ENCODE measurements at regions not wholly inside any gene's neighbourhood (a gene's known extent, or its start where the extent isn't known, plus 50 kb on each side); places are given as distances from the start of the nearest gene placed in this dataset.

DNA sequence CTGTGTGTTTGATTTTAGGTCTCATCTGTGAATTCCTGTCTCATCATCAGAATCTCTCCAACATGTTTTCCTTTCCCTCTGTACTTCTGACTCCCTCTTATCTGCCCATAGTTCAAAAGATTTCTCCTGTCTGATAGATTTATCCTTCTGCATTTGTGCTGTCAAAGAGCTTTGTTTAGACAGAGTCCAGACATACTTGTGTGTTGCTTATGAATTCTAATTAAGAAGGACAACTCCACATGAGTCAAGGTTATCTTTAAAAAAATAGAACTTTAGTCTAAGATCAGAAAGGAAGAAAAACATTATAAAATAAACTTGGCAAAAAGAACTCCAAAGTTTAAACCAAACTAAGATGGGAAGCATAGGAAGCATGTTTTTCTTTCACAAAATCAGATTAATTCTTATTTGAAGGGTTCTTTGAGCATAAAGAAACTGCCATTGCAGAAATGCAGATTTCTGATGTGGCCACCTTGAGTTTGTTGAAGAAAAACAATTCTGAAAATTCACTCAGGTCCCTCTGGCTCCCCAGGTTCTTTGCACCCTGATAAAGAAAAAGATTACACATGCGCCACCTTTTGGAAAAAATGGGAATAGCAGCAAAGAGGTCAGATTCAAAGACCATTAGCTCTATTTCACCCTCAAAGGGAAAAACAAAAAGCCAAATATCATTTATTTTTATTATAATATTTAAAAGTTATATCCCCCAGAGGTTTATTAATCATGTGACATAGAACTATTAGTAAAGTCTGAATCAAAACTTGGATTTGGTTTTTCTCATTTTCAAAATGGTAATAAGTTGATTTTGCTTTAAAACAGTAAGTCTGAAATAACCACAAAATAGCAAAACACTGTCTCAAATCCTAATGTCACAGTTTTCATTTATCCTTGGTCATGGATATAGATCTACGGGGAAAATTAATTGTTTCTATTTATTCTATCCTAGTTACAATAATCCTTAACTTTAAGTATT, 143.7 kb upstream of the DCN start:
- TF ChIP-seq, protein P1, sequence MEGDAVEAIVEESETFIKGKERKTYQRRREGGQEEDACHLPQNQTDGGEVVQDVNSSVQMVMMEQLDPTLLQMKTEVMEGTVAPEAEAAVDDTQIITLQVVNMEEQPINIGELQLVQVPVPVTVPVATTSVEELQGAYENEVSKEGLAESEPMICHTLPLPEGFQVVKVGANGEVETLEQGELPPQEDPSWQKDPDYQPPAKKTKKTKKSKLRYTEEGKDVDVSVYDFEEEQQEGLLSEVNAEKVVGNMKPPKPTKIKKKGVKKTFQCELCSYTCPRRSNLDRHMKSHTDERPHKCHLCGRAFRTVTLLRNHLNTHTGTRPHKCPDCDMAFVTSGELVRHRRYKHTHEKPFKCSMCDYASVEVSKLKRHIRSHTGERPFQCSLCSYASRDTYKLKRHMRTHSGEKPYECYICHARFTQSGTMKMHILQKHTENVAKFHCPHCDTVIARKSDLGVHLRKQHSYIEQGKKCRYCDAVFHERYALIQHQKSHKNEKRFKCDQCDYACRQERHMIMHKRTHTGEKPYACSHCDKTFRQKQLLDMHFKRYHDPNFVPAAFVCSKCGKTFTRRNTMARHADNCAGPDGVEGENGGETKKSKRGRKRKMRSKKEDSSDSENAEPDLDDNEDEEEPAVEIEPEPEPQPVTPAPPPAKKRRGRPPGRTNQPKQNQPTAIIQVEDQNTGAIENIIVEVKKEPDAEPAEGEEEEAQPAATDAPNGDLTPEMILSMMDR (IDR thresholded peaks at IDR 0.05): peak; percentile 19 to 70 (median 69)
- peak in 1 of 2 donors; percentile 43 for TF ChIP-seq POLR2AphosphoS5 (IDR thresholded peaks at IDR 0.05; ENCODE audit: insufficient read depth in 1 of 2, low read depth in 1 of 2)
- TF ChIP-seq POLR2A (IDR thresholded peaks at IDR 0.05): no peak
